NCI-H526 (cell line): ENCODE measurements at regions not wholly inside any gene's neighbourhood (a gene's known extent, or its start where the extent isn't known, plus 50 kb on each side); places are given as distances from the start of the nearest gene placed in this dataset.

Experiments
- DNase-seq, 2 experiments: peaks; one replicate each; lab custom pipeline; 2025; lab: John Stamatoyannopoulos, UW

DNA sequence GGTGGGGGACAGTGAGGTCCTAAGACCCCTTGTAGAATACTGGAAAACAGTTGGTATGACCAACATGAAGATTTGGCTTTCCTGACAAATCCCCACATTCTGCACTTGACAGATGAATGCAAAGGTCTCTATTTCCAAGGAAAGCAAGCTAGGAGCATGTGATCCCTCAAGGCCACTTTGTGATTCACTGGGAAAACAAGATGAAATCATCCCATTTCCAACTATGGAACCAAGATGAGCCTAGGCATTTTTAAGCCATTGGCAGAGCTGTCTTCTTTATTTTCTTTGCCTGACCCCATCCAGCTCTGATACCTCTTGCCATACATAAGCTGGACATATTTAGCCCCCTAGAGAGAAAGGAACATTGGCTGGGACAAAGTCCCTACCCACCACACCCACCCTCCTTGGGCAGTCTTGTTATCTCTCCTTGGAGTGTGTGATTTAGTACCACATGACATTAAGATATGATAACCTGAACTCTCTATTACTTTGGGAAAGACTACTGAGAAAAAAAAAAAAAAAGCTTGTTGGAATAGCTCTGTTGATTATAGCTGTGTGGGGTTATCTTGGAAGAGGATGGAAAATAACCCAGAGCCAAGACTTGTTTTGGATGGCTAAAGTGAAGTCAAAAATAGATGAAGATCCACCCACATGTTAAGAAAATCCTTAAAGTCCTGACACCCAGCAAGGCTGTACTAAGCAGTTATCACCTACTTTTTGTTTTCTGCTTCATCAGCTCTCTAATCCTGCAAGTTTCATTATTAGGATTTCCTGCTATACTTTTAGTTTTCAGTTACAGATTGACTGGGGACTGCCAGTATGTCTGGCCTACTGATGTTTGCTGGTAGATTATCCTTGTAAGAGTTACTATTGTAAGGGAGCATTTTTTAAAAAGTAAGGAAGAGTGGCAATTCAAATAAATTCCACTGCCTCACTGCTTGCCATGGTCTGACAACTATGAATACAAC, 90.1 kb upstream of the PREP start:
- DNase-seq: no peak

DNA sequence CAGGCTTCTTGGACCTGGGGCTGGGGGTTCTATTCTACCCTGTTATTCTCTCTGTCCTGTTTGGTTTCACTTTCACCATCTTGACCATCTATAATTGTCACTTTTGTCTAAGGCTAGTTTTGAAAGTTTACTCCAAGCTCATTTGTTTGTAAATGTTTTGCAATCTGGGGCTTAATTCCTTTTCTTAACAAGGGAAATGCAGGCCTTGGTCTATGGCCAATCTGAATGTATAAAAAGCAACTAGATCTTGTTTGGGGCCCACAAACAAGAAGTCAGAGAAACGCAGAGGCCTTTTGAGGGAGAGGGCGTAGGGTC, 86.3 kb upstream of the PREP start:
- no peak for DNase-seq

DNA sequence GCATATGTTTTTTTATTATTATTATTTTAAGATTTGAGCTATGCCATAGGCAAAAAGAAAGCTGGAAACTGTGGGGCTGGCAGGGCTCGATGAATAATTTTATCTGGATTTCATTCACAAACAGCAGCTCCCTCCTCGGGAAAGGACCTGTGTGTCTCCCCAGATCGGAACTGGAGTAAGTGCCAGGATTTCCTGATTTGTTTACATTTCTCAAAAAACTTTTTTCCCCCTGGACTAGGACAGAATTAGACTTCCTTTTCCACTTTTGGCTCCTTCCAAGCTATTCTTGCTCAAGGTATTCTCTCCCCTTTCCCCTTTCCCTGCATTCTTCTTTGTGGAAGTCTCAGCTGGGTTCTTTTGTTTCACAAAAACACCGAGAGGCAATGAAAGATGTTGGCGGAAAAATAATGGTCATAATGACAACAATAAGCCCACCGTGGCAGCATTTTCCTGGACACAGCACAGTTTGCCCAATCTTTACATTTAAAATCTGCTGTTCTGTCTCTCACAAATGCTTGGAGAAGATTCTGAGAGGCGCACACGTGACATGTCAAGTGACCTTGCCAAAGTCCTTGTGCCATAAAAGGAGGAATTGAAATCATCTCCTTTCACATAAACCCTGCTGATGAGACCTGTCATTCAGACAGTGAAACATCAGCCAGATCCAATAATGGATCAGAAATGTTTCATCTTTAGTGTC, 85.8 kb upstream of the PREP start:
- no peak for DNase-seq

DNA sequence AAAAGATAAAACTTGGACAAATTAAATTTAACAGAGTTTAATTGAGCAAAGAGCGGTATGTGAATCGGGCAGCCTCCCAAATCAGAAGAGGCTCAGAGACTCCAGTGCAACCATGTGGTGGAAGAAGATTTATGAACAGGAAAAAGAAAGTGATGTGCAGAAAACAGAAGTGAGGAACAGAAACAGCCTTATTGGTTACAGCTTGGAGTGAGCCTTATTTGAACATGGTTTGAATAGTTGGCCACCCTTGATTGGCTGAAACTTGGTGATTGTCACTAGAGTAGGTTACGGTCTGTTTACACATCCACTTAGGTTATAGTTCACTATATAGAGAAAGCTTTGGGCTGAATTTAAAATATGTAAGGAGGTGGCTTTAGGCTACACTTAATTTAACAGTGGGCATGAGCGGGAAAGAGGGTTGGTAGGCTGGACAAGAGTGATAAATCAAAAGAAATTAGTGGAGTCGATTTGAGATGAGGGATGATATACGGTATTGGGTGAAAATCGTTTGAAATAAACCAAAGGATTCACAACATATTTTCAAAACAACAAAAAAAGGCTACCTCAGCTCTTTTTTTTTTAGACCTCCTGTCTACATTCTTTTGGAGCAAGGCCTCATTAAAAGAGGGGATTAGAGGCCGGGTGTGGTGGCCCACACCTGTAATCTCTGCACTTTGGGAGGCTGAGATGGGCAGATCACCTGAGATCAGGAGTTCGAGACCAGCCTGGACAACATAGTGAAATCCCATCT, 84.3 kb upstream of the PREP start:
- DNase-seq: no peak

DNA sequence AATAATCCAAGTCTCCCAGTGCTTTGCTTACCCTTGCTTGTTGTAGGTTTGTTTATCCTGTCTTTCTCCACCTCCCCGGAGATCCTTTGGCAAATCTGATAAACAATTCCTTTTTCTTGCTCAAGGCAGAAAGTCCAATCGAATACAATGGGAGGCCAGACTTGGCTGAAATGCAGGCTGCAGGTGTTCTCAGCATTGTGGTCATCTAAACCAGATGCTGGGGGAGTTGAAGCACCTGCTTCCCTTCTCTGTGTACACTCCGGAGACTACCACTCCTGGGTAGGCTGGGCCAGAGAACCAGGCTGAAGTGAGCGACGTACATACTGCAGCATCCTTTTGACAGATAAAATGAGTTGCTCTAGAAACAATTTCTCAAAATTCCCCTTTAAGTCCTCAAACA, 82.6 kb upstream of the PREP start:
- no peak for DNase-seq

DNA sequence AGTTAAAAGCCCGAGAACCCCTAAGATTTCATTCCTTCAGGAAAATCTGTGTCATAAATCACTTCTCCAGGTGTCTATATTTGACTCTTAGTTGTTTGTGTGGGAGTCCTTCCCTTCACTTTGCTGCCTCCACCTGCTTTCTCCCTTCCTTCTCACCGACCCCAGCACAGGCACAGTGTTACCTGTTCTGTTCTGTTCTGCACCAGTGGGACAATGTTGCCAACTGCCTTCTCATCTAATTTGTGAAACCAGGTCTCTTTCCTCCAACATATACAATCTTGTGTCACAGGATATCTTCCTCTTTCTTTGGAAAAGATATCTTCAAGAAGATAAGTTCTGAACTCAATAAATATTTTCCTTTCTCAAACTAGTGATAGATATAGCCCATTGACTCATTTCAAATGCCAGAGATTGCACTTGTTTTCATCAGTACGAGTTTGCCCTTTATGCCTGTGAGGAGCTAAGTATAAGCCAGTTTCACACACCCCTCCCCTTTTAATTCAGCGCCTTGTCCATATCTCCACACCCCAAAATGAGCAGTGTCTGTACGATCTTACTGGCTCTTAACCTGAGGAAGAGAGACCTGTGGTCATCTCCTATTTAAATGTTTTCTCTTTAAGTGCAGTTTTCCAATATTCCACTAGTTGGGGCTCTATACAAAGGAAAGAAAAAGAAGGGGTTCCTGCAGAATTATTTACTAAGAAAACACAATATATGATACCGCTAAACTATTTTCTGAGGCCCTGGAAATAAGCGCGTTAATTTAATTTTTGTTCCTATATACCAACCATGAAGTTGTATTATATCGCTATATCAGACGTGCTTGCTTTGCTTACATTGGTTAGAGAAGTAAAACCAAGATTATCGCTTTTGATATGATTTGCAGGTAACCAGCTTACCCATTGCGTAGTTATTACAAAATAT, 81.6 kb upstream of the PREP start:
- peak; percentile 28 to 57 for DNase-seq

DNA sequence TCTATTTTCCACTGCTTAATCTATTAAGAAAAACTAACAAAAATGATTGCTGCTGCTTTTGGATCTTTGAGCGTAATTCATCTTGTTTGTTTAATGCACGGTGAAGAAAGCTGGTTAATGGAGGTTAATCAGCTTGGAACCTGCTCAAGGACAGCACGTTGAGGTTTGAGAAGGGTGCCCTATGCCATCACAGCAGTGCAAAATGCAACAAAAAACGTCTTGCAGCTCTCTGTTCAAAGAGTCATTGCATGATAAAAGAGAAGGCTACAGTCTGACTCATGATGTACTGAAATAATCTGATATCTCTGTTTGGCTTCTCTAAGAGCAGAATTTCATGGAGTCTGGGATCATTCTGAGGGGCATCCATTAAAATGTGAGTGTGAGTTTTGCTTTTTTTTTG, 80.6 kb upstream of the PREP start:
- DNase-seq: no peak

DNA sequence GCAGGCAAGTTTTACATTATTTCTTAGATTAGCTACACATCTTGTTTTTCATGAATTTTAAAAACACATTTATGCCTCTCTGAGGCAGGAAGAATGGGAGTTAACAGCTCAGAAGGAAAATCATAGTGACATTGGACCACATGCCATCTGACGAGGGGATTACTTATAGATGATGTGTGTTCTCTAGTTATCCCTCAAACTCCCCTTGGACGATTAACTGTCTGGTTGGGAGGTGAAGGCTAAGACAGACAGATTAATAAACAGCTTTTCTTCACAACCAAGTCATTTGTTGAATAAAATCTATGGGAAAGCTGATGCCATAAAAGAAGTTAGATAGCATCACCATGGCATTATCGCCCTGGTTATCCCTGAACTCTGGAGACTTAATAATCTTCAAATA, 80.0 kb upstream of the PREP start:
- DNase-seq: no peak

DNA sequence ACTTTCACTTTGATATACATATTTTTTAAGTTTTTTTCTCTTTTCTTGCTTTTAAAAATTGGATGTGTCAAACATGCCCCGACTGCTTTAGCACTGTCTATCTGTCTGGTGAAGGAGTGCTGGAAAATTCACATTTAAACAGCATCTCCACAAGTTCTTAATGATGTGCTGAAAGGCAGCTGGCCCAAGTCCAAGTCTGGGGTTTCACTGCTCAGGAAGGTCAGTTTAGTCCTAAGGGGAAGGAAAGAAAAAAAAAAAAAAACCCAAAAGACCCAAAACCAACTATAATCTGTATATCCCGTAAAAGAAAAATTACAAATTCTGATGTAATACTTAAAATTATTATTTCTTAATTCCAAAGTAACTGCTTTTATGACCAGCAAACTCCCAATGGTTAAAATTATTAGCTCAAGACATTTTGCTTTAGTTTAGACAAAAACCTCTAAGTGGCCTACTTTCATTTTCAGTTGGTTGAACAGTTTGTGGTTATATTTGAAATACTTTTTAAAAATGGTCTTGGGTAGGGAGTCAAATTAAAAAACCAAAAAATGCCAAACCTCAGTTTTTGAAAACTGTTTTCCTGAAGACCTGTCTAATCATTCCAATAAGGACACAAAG, 79.5 kb upstream of the PREP start:
- DNase-seq: no peak

DNA sequence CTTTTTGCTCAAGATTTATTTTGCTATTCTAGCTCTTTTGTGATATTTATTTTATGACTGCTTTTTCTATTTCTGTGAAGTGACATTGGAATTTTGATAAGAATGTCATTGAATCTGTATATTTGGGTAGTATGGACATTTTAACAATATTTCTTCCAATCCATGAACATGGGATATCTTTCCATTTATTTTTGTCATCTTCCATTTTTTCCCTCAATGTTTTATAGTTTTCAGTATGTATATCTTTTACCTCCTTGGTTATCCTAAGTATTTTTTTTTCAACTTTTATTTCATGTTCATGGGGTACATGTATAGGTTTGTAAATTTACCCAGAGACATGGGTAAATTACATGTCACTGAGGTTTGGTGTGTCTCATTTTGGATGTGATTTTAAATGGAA, 74.1 kb upstream of the PREP start:
- DNase-seq: no peak

DNA sequence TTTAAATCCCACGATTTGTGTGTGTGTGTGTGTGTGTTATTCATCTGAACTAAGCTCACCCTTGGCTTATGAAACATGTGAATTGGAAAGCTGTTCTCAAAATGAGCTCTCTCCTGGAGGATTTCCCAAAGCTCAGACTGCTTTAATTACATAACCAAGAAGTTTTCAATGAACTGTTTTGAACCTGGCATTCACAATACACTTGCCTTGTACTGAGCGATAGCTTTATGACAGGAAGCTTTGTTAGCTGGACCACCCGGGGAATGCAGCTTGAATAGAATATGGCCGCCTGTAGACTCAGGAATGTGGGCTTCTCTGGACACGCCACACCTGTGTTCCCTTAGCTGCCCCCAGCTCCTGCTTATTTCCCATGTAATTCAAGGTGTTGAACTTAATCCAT, 71.4 kb upstream of the PREP start:
- no peak for DNase-seq

DNA sequence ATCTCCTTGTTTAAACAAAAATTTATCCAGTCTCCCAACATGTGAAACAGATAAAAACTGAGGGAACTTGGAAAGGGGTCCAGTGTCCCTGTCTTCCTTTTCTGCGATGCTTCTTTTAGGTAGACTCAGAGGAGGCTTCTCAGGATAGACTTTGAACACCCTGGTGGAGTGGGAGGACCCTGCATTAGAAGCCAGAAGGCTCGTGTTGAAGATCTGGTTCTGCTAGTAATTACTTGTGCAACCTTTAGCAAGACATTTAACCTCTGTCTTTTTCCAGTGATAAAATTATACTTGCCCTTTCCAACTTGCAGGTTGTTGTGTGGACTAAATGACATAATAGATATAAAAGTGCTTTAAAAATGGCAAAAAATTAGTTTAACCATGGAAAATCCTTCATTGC, 67.1 kb upstream of the PREP start:
- no peak for DNase-seq

DNA sequence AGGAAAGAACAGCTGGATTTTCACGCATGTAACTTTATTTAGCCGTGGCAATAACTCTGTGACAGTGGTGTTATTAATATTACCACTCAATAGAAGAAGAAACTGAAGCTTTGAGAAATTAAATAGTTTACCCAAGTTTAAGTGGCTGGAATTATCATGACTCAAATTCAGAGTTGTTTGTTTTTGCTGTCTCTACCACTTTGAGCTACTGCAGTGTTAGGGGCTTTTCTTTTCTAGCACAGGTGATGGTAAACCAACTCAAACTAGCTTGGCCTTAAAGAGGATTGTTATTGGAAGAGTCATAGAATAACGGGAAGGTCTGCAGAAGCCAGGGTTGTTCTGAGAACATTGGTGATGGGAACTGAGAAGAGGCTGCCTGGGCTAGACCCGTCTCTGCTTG, 66.0 kb upstream of the PREP start:
- DNase-seq: no peak

DNA sequence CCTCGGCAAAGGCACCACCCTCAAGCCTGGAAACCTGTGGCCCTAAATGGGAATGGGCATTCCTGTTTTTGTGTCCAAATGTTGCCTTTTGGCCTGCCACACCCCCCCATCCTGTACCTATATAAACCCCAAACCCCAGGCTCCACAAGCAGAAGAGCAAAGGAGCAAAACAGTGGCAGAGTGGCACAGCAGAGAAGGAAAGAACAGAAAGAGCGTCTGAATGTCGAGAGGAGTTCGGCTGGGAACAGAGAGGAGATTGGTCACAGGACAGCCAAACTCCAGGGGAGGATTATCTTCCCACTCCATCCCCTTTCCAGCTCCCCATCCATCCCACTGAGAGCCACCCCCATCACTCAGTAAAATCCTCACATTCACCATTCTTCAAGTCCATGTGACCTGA, 58.0 kb upstream of the PREP start:
- DNase-seq: no peak

DNA sequence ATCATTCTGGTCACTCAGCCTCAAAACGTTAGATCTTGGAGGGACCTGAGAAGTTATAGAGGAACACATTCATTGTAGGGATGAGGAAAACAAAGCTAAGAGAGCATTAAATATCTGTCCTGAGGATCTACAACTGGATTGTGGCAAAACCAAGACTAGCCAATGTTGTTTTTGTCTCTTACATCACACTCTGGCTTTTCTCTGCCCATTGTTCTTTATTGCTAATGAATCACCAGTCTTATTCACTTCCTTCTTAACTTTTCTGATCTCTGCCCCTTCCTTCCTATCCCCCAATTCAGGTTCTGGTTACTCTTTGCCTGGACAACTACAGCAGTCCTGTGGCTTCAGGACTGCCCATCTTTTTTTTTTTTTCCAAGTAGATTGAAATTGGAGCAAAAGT, 57.0 kb upstream of the PREP start:
- DNase-seq: no peak

DNA sequence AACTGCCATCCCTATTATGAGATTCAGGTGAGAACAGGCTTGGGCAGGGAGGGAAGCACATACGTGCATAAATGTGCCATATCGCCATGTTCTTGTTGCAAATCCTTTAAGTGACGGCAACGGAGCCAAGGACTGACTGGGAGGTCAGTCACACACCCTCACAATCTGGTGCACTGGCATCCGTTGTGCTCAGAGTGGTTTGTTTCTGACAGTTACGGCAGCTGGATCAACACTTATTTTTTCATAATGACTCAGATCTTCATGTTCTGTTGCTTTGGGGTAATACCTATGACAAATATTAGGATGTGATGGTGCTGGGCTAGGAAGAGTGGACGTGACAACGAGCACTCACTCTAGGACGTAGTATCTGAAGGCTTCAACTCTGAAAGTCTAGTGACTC, 56.2 kb upstream of the PREP start:
- DNase-seq: no peak

DNA sequence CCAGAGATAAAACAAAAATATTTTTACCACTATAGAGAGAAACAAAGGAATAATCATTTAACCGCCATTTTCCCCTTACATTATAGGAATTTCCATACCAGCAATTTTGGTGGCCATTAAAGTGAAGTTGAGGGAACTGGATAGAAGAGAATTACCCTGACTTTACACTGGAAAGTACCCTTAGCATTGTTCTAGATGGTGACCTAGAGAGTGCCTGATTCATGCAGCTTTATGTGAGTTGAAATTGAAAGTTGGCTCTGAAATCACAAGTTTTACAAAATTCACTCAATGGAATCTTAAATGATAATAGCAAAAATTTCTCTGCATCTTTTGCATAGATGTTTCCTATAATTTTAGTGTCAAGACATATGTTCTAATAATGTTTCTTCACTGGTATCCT, 55.7 kb upstream of the PREP start:
- no peak for DNase-seq

DNA sequence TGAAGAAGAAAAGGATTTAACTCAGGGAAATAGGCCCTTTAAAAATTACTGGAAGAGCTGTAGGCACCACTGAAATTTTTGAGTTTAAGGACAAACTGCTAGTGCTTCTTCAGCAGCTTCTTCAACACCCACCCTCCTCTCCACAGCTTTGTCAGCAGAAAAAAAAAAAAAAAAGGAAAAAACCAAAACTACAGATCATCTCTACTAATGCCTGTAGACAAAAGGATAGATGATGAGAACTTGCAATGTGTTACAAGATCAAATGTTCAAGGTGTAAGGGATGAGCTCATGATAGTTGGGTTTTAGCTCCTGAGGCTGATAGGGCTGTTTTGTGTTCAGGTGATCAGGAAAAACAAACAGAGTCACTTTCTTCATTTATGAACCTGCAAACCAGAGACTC, 55.2 kb upstream of the PREP start:
- no peak for DNase-seq

DNA sequence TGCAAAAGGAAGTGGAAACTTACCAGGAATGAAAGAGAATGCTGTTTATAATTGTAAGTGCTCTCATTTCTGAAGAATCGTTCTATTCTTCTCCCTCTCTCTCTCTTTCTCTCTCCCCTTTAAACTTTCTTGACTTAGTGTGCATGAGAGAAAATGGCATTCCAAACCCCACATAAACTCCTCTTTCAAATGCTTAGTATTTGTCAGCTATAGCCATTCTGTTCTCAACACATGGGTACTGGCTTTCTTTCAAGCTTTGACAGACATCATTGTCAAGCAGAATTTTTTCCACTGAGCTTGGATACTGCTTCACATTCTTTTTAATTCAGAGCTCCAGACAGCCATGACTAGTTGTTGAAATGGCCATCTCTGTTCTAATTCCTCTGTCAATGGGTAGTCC, 51.1 kb upstream of the PREP start:
- DNase-seq: no peak

DNA sequence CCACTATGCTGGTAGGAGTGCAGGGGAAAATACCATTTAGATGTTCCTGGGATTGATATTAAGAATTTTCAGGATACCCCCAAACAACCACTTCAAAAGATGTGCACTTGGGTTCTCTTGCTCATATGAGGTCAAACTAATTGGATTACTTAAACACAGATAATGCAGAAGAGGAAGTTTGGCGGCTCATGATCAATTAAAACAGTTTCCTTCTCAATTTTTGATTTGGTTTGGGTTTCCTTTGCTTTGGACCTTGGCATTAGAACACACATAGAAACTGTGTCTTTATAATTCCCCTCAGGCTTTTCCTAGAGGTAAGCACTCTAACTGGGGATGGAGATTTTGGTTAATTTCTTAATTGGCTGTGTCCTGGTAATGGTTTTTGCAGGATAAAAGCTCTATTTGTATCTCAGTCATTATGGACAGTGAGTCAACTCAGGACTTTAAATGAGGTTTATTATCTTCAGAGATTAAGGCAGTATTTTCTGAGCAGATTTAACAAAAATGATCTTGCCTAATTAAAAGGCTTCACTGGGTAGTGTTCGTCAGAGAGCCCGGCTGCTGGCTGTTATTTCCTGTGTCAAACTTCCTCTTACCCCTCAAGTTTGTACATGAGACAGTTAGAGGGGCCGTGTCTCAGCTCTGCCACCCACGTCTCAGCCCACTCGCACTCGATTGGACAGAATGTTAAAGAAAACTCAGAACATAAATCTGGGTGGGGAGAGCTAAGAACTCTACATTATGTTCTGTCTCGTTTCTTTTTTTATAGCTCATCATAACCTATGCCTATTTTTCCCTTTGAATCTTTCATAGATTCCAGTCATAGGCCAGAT, 50.3 kb upstream of the PREP start:
- DNase-seq: no peak
